Islet precursor cell (in vitro differentiated cells): ENCODE measurements at regions not wholly inside any gene's neighbourhood (a gene's known extent, or its start where the extent isn't known, plus 50 kb on each side); places are given as distances from the start of the nearest gene placed in this dataset.
"Not testable (repeated sequence)": the region's sequence is repeated elsewhere in the genome, so short reads cannot be mapped to it uniquely, and the experiment has no call there.

Source experiments
- DNase-seq: peaks from one replicate; pipeline ENCODE4 v3.0.0-alpha.2; 2018

GRCh38 chr18:2197946-2198345 is 373.4 kb downstream of the METTL4 start:
- no peak for DNase-seq

- DNase-seq: no peak
Measured at GRCh38 chr18:2199060-2199459, 372.2 kb downstream of the METTL4 start.

- DNase-seq: no peak
Measured at GRCh38 chr18:2201036-2201600, 370.2 kb downstream of the METTL4 start.

GRCh38 chr18:2204736-2205135 is 366.6 kb downstream of the METTL4 start:
- DNase-seq: no peak

- no peak for DNase-seq
Measured at GRCh38 chr18:2207294-2207693, 364.0 kb downstream of the METTL4 start.

- DNase-seq: no peak
Measured at GRCh38 chr18:2212598-2213205, 358.6 kb downstream of the METTL4 start.

GRCh38 chr18:2213905-2214304 is 357.4 kb downstream of the METTL4 start:
- DNase-seq: no peak

GRCh38 chr18:2217356-2217755 is 353.9 kb downstream of the METTL4 start:
- DNase-seq: no peak

- no peak for DNase-seq
Measured at GRCh38 chr18:2218101-2218500, 353.2 kb downstream of the METTL4 start.

- DNase-seq: no peak
Measured at GRCh38 chr18:2219706-2220105, 351.6 kb downstream of the METTL4 start.

GRCh38 chr18:2222270-2223185 is 348.8 kb downstream of the METTL4 start:
- DNase-seq: no peak

- no peak for DNase-seq
Measured at GRCh38 chr18:2223449-2223848, 347.9 kb downstream of the METTL4 start.

GRCh38 chr18:2223849-2224248 is 347.5 kb downstream of the METTL4 start:
- no peak for DNase-seq

GRCh38 chr18:2236232-2236631 is 335.1 kb downstream of the METTL4 start:
- no peak for DNase-seq

- DNase-seq: peak; percentile 79
Measured at GRCh38 chr18:2237706-2238105, 333.6 kb downstream of the METTL4 start.

- no peak for DNase-seq
Measured at GRCh38 chr18:2240311-2240705, 331.0 kb downstream of the METTL4 start.

- DNase-seq: peak; percentile 71
Measured at GRCh38 chr18:2244641-2245040, 326.7 kb downstream of the METTL4 start.

- not testable (repeated sequence) for DNase-seq
Measured at GRCh38 chr18:2247101-2247500, 324.2 kb downstream of the METTL4 start.

GRCh38 chr18:2254977-2255376 is 316.3 kb downstream of the METTL4 start:
- DNase-seq: no peak

- DNase-seq: no peak
Measured at GRCh38 chr18:2256577-2256976, 314.7 kb downstream of the METTL4 start.

GRCh38 chr18:2258954-2259353 is 312.4 kb downstream of the METTL4 start:
- no peak for DNase-seq

GRCh38 chr18:2263303-2263890 is 307.9 kb downstream of the METTL4 start:
- DNase-seq: no peak

- no peak for DNase-seq
Measured at GRCh38 chr18:2274613-2275012, 296.7 kb downstream of the METTL4 start.

- DNase-seq: no peak
Measured at GRCh38 chr18:2281086-2281485, 290.2 kb downstream of the METTL4 start.
